H9 (cell line): ENCODE measurements at regions not wholly inside any gene's neighbourhood (a gene's known extent, or its start where the extent isn't known, plus 50 kb on each side); places are given as distances from the start of the nearest gene placed in this dataset.

Experiments
- DNase-seq: peaks from one replicate; pipeline ENCODE4 v3.0.0-alpha.2; 2017
- H2AFZ ChIP-seq: one replicate; pipeline ENCODE4 v1.6.1; 2013; ENCODE audit warnings: mild to moderate bottlenecking, low read length, control low read depth, moderate library complexity
- H2AK5ac ChIP-seq: 2 replicates; pipeline ENCODE4 v1.6.1; 2013; ENCODE audit warnings: low read length, control low read depth, mixed read lengths; ENCODE audit not compliant: insufficient read length
- H2BK120ac ChIP-seq: one replicate; pipeline ENCODE4 v1.6.1; 2013; ENCODE audit warnings: low read depth, mild to moderate bottlenecking, low read length, control low read depth, inconsistent platforms; ENCODE audit not compliant: poor library complexity, severe bottlenecking
- H2BK12ac ChIP-seq: 2 replicates; pipeline ENCODE4 v1.6.1; 2013; ENCODE audit warnings: low read length, control low read depth, mixed read lengths, low read depth; ENCODE audit not compliant: insufficient read length
- H2BK15ac ChIP-seq: 2 replicates; pipeline ENCODE4 v1.6.1; 2013; ENCODE audit warnings: low read depth, low read length, control low read depth
- H2BK20ac ChIP-seq: one replicate; pipeline ENCODE4 v1.6.1; 2013; ENCODE audit warnings: low read depth, mild to moderate bottlenecking, low read length, control low read depth, inconsistent platforms; ENCODE audit not compliant: poor library complexity, severe bottlenecking
- H2BK5ac ChIP-seq: 2 replicates; pipeline ENCODE4 v1.6.1; 2013; ENCODE audit warnings: low read length, control low read depth, mixed read lengths; ENCODE audit not compliant: insufficient read length
- H3K14ac ChIP-seq: 2 replicates; pipeline ENCODE4 v1.6.1; 2013; ENCODE audit warnings: low read length, control low read depth; ENCODE audit not compliant: insufficient read depth
- H3K18ac ChIP-seq: 2 replicates; pipeline ENCODE4 v1.6.1; 2013; ENCODE audit warnings: low read depth, mild to moderate bottlenecking, mixed read lengths, low read length, control low read depth; ENCODE audit not compliant: insufficient read length
- H3K23ac ChIP-seq: 2 replicates; pipeline ENCODE4 v1.6.1; 2013; ENCODE audit warnings: low read length, control low read depth, mixed read lengths, low read depth; ENCODE audit not compliant: insufficient read length
- H3K23me2 ChIP-seq: 2 replicates; pipeline ENCODE4 v1.6.1; 2013; ENCODE audit warnings: low read depth, mild to moderate bottlenecking, mixed read lengths, low read length, control low read depth; ENCODE audit not compliant: insufficient read length, poor library complexity, severe bottlenecking
- H3K27ac ChIP-seq: 2 replicates; pipeline ENCODE4 v1.5.1; 2013; ENCODE audit warnings: low read length, control low read depth, mixed read lengths, low read depth; ENCODE audit not compliant: insufficient read length
- H3K27me3 ChIP-seq: 2 replicates; pipeline ENCODE4 v1.6.1; 2013; ENCODE audit warnings: low read length, control low read depth, inconsistent platforms; ENCODE audit not compliant: insufficient read depth
- H3K4ac ChIP-seq: 2 replicates; pipeline ENCODE4 v1.6.1; 2013; ENCODE audit warnings: low read depth, mild to moderate bottlenecking, control low read depth, inconsistent platforms, low read length, moderate library complexity
- H3K4me1 ChIP-seq: 2 replicates; pipeline ENCODE4 v1.6.1; 2013; ENCODE audit warnings: low read length, control low read depth, inconsistent platforms; ENCODE audit not compliant: insufficient read depth
- H3K4me2 ChIP-seq: 2 replicates; pipeline ENCODE4 v1.6.1; 2013; ENCODE audit warnings: low read length, control low read depth, mixed read lengths; ENCODE audit not compliant: insufficient read length, insufficient read depth
- H3K56ac ChIP-seq: 2 replicates; pipeline ENCODE4 v1.6.1; 2013; ENCODE audit warnings: low read depth, mild to moderate bottlenecking, mixed read lengths, low read length, control low read depth; ENCODE audit not compliant: insufficient read length
- H3K79me1 ChIP-seq: 2 replicates; pipeline ENCODE4 v1.6.1; 2013; ENCODE audit warnings: low read depth, mild to moderate bottlenecking, moderate library complexity, low read length, control low read depth, inconsistent platforms; ENCODE audit not compliant: insufficient read depth, poor library complexity, severe bottlenecking
- H3K79me2 ChIP-seq: 2 replicates; pipeline ENCODE4 v1.6.1; 2013; ENCODE audit warnings: low read length, control low read depth, inconsistent platforms; ENCODE audit not compliant: insufficient read depth
- H3K9ac ChIP-seq: 2 replicates; pipeline ENCODE4 v1.6.1; 2013; ENCODE audit warnings: low read length, control low read depth, mixed read lengths; ENCODE audit not compliant: insufficient read length; ENCODE audit errors: extremely low read depth
- H3K9me3 ChIP-seq: one replicate; pipeline ENCODE4 v1.6.1; 2013; ENCODE audit warnings: low read depth, low read length, inconsistent platforms; ENCODE audit not compliant: control insufficient read depth
- H3T11ph ChIP-seq: one replicate; pipeline ENCODE4 v1.6.1; 2013; ENCODE audit warnings: mild to moderate bottlenecking, low read length, control low read depth, inconsistent platforms
- H4K20me1 ChIP-seq: one replicate; pipeline ENCODE4 v1.6.1; 2013; ENCODE audit not compliant: control insufficient read depth, insufficient read length, insufficient read depth
- H4K5ac ChIP-seq: 2 replicates; pipeline ENCODE4 v1.6.1; 2013; ENCODE audit warnings: low read depth, mild to moderate bottlenecking, mixed read lengths, low read length, control low read depth; ENCODE audit not compliant: insufficient read length
- H4K8ac ChIP-seq: replicated peaks from 2 replicates; pipeline ENCODE4 v1.6.1; 2013; ENCODE audit warnings: low read length, control low read depth, mixed read lengths, low read depth; ENCODE audit not compliant: insufficient read length
- H4K91ac ChIP-seq: 2 replicates; pipeline ENCODE4 v1.6.1; 2013; ENCODE audit warnings: low read depth, mild to moderate bottlenecking, moderate library complexity, mixed read lengths, low read length, control low read depth; ENCODE audit not compliant: insufficient read length
- H3K27ac Mint-ChIP-seq, 3 experiments: 2 replicates in 2 of 3; 3 replicates in 1 of 3; pipeline ENCODE4 v1.8.0; 2020 to 2021; ENCODE audit warnings: mixed read lengths in 3 of 3, mild to moderate bottlenecking in 1 of 3, moderate library complexity in 1 of 3
- H3K27me3 Mint-ChIP-seq: 2 replicates; pipeline ENCODE4 v1.8.0; 2021; ENCODE audit warnings: low read depth, mild to moderate bottlenecking, moderate library complexity, mixed read lengths
- H3K36me3 Mint-ChIP-seq, 3 experiments: 2 replicates in 2 of 3; 3 replicates in 1 of 3; pipeline ENCODE4 v1.8.0; 2020 to 2021; ENCODE audit warnings: low read depth in 3 of 3, mixed read lengths in 3 of 3; ENCODE audit not compliant: insufficient read depth in 1 of 3
- H3K4me1 Mint-ChIP-seq, 2 experiments: 2 replicates each; pipeline ENCODE4 v1.8.0; 2020; ENCODE audit warnings: mixed read lengths in 2 of 2
- H3K4me3 Mint-ChIP-seq, 2 experiments: 2 replicates in 1 of 2; 3 replicates in 1 of 2; pipeline ENCODE4 v1.8.0; 2020 to 2021; ENCODE audit warnings: mild to moderate bottlenecking in 2 of 2, mixed read lengths in 2 of 2, moderate library complexity in 1 of 2
- H3K9me3 Mint-ChIP-seq, 2 experiments: 2 replicates in 1 of 2; 3 replicates in 1 of 2; pipeline ENCODE4 v1.8.0; 2020; ENCODE audit warnings: mild to moderate bottlenecking in 2 of 2, mixed read lengths in 2 of 2, moderate library complexity in 1 of 2
- WGBS: extraction: QIAGEN DNeasy Blood & Tissue Kit; methylation state at CpG from one replicate; pipeline ENCODE4 v1.1.7; 2013; ENCODE audit warnings: missing lambda C conversion rate, low lambda C conversion rate, mixed read lengths; ENCODE audit not compliant: insufficient read length; ENCODE audit errors: extremely low coverage; 5-methylcytosine and 5-hydroxymethylcytosine counted together
- TF ChIP-seq, protein P1 (sequence below): fragments of 200-600 bp; sonication (generic); conservative IDR thresholded peaks from 3 replicates; pipeline ENCODE4 v1.8.0; 2021; ENCODE audit warnings: antibody characterized with exemption, mild to moderate bottlenecking

DNA sequence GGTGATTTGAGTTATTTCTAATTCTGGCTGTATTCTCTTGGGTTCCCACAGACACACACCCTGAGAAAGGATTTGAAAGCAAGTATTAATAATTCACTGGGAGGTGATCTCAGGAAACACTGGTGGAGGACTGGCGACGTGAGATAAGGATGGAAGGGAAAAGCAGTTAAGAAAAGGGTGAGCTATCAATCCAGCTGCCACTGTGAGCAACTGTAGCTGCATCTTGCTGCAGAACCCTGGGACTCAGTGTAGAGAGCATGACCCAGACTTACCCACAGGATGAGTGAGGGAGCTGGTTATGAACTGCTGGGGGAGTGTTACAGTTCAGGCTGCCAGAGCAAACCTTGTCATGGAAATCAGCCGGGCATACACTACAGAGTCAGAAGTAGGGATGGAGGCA, 71.9 kb downstream of the RESF1 start:
- H3K14ac ChIP-seq, result no peak overlapping the region
- no peak overlapping the region for H3K4me2 ChIP-seq
- Mint-ChIP-seq H3K27me3 (0 out of 2 replicates have a peak, but pooled peaks cover 2% of the 10 kb centered on the region), H3K9me3 (no peaks in the 10 kb centered on the region; a peak in 3 of 5 replicates), H3K36me3 (no peaks in the 10 kb centered on the region), H3K27ac (no peak overlapping the region), H3K4me1 (peaks cover 40 to 42% of the 10 kb centered on the region in 2 experiments), H3K4me3 (no peak overlapping the region)
- H3K4ac ChIP-seq, result no peak overlapping the region
- no peak overlapping the region for H2BK20ac ChIP-seq
- no peaks in the 10 kb centered on the region; the same call in 1 of the 2 replicates for H3K4me1 ChIP-seq
- no peak overlapping the region for H2AK5ac ChIP-seq
- H2BK5ac ChIP-seq, result no peak overlapping the region
- H3K79me1 ChIP-seq, result no peaks in the 10 kb centered on the region
- no peak overlapping the region for H3K56ac ChIP-seq
- H2BK12ac ChIP-seq, result no peak overlapping the region
- no peak overlapping the region for H4K8ac ChIP-seq
- no peak overlapping the region for H2BK15ac ChIP-seq
- no peak for DNase-seq
- H3K79me2 ChIP-seq, result no peaks in the 10 kb centered on the region
- no peak overlapping the region for H2BK120ac ChIP-seq
- H4K20me1 ChIP-seq, result no peaks in the 10 kb centered on the region
- H3K9ac ChIP-seq, result no peak overlapping the region
- H3K9me3 ChIP-seq, result no peaks in the 10 kb centered on the region
- no peaks in the 10 kb centered on the region for H3K27me3 ChIP-seq
- H3K23ac ChIP-seq, result no peak overlapping the region
- TF ChIP-seq, protein P1, sequence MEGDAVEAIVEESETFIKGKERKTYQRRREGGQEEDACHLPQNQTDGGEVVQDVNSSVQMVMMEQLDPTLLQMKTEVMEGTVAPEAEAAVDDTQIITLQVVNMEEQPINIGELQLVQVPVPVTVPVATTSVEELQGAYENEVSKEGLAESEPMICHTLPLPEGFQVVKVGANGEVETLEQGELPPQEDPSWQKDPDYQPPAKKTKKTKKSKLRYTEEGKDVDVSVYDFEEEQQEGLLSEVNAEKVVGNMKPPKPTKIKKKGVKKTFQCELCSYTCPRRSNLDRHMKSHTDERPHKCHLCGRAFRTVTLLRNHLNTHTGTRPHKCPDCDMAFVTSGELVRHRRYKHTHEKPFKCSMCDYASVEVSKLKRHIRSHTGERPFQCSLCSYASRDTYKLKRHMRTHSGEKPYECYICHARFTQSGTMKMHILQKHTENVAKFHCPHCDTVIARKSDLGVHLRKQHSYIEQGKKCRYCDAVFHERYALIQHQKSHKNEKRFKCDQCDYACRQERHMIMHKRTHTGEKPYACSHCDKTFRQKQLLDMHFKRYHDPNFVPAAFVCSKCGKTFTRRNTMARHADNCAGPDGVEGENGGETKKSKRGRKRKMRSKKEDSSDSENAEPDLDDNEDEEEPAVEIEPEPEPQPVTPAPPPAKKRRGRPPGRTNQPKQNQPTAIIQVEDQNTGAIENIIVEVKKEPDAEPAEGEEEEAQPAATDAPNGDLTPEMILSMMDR, result no peak
- H3T11ph ChIP-seq, result no peak overlapping the region
- no peak overlapping the region for H4K91ac ChIP-seq
- H3K23me2 ChIP-seq, result peaks cover 2% of the 10 kb centered on the region
- H3K27ac ChIP-seq, result no peak overlapping the region
- no peak overlapping the region for H3K18ac ChIP-seq
- no peak overlapping the region for H4K5ac ChIP-seq
- WGBS, result no CpG with 5 or more reads among the region's 3 CpGs
- no peak overlapping the region for H2AFZ ChIP-seq
